KMS-11 (cell line): ENCODE measurements at regions not wholly inside any gene's neighbourhood (a gene's known extent, or its start where the extent isn't known, plus 50 kb on each side); places are given as distances from the start of the nearest gene placed in this dataset.

Source experiments
- H2AFZ ChIP-seq: fragments of 200-600 bp; sonication (generic); 2 replicates; pipeline ENCODE4 v1.6.1; 2016; ENCODE audit warnings: antibody characterized with exemption, mixed run types, low read depth
- H3K27ac ChIP-seq: fragments of 200-600 bp; sonication (generic); 2 replicates; pipeline ENCODE4 v1.6.1; 2016; ENCODE audit warnings: mild to moderate bottlenecking, mixed run types
- H3K27me3 ChIP-seq: fragments of 200-600 bp; sonication (generic); 2 replicates; pipeline ENCODE4 v1.6.1; 2017; ENCODE audit warnings: mild to moderate bottlenecking, low read depth, mixed run types, moderate library complexity; ENCODE audit not compliant: insufficient read depth
- H3K36me3 ChIP-seq: fragments of 200-600 bp; sonication (generic); 2 replicates; pipeline ENCODE4 v1.6.1; 2017; ENCODE audit warnings: mild to moderate bottlenecking, mixed run types; ENCODE audit not compliant: insufficient read depth
- H3K4me1 ChIP-seq: fragments of 200-600 bp; sonication (generic); 2 replicates; pipeline ENCODE4 v1.6.1; 2016; ENCODE audit warnings: mild to moderate bottlenecking, low read depth, mixed run types; ENCODE audit not compliant: poor library complexity, severe bottlenecking
- H3K4me2 ChIP-seq: fragments of 200-600 bp; sonication (generic); 2 replicates; pipeline ENCODE4 v1.7.0; 2016; ENCODE audit warnings: mild to moderate bottlenecking, mixed run types
- H3K4me3 ChIP-seq: fragments of 200-600 bp; sonication (generic); IDR thresholded peaks from 2 replicates; pipeline ENCODE4 v1.6.1; 2017; ENCODE audit warnings: low read depth, low read length, mixed read lengths; ENCODE audit not compliant: insufficient read depth
- H3K79me2 ChIP-seq: fragments of 200-600 bp; sonication (generic); 2 replicates; pipeline ENCODE4 v1.6.1; 2016; ENCODE audit warnings: low read depth, mixed run types; ENCODE audit not compliant: insufficient read depth
- H3K9ac ChIP-seq: fragments of 200-600 bp; sonication (generic); 2 replicates; pipeline ENCODE4 v1.6.1; 2016; ENCODE audit warnings: mild to moderate bottlenecking, mixed run types
- H4K20me1 ChIP-seq: fragments of 200-600 bp; sonication (generic); 2 replicates; pipeline ENCODE4 v1.6.1; 2016; ENCODE audit warnings: mild to moderate bottlenecking, mixed run types; ENCODE audit not compliant: insufficient read depth
- TF ChIP-seq, protein P1 (sequence below): fragments of 200-600 bp; sonication (generic); conservative IDR thresholded peaks from 2 replicates; pipeline ENCODE4 v1.6.1; 2017; ENCODE audit warnings: low read depth, mild to moderate bottlenecking, antibody characterized with exemption, low read length, moderate library complexity, mixed read lengths

DNA sequence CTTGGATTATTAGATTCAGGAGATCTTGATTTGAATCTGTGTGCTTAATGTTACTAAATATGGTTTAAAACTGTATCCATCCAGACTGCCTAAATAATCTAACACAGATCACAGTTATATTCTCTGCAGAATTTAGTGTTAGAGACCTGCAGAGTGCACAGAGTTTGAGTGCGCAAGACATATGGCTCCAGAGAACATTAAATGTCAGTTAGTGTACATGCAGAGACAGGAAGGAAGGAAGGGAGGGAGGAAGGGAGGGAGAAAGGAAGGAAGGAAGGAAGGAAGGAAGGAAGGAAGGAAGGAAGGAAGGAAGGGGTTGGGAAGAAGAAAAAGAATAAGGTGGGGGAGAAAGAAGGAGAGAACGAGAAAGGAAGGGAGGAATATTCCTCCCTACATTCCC, 210.0 kb upstream of the COX7C start:
- no peaks in the 10 kb centered on the region for H4K20me1 ChIP-seq

DNA sequence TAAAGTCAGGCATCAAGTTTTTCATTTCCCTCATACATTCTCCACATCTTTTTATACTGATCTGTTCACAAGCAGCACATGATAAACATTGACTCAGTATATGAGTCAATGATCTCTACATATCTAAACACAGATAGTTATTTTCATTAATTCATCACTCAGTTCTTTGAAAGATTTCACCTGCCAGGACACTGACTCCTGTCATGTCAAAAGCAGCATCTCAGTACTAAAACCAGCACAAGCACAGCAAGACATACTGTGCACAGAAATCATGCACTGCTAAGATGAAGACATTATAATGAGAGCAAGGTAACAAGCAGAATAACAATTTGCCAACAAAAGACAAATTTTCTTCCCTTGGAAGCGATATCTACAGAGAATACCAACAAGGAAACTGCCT, 206.1 kb upstream of the COX7C start:
- Histone ChIP-seq H3K27me3 (no peaks in the 10 kb centered on the region), H2AFZ (no peak overlapping the region), H3K4me3 (no peak overlapping the region), H3K9ac (no peak overlapping the region), H3K4me1 (no peaks in the 10 kb centered on the region), H3K4me2 (no peak overlapping the region), H4K20me1 (no peaks in the 10 kb centered on the region), H3K36me3 (no peaks in the 10 kb centered on the region), H3K27ac (no peak overlapping the region), H3K79me2 (no peaks in the 10 kb centered on the region)
- TF ChIP-seq, protein P1, sequence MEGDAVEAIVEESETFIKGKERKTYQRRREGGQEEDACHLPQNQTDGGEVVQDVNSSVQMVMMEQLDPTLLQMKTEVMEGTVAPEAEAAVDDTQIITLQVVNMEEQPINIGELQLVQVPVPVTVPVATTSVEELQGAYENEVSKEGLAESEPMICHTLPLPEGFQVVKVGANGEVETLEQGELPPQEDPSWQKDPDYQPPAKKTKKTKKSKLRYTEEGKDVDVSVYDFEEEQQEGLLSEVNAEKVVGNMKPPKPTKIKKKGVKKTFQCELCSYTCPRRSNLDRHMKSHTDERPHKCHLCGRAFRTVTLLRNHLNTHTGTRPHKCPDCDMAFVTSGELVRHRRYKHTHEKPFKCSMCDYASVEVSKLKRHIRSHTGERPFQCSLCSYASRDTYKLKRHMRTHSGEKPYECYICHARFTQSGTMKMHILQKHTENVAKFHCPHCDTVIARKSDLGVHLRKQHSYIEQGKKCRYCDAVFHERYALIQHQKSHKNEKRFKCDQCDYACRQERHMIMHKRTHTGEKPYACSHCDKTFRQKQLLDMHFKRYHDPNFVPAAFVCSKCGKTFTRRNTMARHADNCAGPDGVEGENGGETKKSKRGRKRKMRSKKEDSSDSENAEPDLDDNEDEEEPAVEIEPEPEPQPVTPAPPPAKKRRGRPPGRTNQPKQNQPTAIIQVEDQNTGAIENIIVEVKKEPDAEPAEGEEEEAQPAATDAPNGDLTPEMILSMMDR = no peak

More for the DNA sequence above, 210.0 kb upstream of the COX7C start:
- TF ChIP-seq, protein P1 = no peak
- no peaks in the 10 kb centered on the region for H3K79me2 ChIP-seq
- H3K4me1 ChIP-seq = no peaks in the 10 kb centered on the region
- H3K27me3 ChIP-seq = no peaks in the 10 kb centered on the region
- no peak overlapping the region for H3K27ac ChIP-seq
- no peak overlapping the region for H3K4me3 ChIP-seq
- H3K36me3 ChIP-seq = no peaks in the 10 kb centered on the region
- H3K4me2 ChIP-seq = no peak overlapping the region
- no peak overlapping the region for H3K9ac ChIP-seq
- H2AFZ ChIP-seq = no peak overlapping the region

DNA sequence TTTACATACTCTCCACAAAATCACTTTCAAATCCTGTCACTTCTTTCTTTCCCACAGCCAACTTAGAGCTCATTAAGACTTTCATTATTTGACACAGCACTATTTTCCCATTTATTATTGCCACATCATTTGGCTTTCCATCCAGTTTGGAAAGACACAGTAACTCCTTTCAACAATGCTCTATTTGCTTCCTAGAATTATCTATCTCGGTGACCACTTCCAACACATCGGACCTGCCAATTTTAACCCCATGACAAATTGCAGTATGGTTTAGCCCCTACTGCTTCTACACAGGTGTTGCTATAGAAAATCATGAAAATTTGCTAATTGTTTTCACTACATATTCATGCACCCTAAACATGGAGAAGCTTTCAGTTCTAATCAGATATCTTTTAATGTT, 190.6 kb upstream of the COX7C start:
- TF ChIP-seq, protein P1 = no peak
- no peak overlapping the region for H3K9ac ChIP-seq
- H4K20me1 ChIP-seq = no peaks in the 10 kb centered on the region
- no peaks in the 10 kb centered on the region for H3K4me1 ChIP-seq
- no peak overlapping the region for H3K4me3 ChIP-seq
- H3K79me2 ChIP-seq = no peaks in the 10 kb centered on the region
- H3K27ac ChIP-seq = no peak overlapping the region
- no peaks in the 10 kb centered on the region for H3K27me3 ChIP-seq
- no peaks in the 10 kb centered on the region for H3K36me3 ChIP-seq
- no peak overlapping the region for H3K4me2 ChIP-seq
- no peak overlapping the region for H2AFZ ChIP-seq

DNA sequence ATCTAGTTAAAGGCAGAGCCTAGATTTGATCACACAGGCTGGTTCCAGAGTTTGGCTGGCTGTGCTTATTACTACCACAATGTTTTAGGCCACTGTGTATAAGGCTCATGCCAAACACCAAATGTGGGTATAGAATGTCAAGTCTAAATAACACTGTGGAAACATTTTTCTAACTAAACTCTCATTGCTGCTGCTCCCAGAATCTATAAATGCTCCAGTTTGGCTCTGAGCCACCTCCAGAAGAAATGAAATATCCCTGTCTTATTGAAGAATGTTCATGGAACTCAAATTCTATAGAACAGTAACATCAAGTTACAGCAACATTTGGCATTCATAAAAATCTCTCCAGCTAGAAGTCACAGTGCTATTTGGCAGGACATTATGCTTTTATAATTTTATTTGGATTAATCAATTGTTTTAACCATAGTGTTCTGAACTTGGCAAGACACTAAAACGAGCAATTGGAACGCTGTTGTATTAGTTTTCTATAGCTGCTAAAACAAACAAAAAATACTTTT, 178.1 kb upstream of the COX7C start:
- H3K27ac ChIP-seq = no peak overlapping the region
- TF ChIP-seq, protein P1 = no peak
- H3K27me3 ChIP-seq = no peaks in the 10 kb centered on the region
- H3K4me1 ChIP-seq = no peaks in the 10 kb centered on the region
- H3K4me3 ChIP-seq = no peak overlapping the region
- H3K79me2 ChIP-seq = no peaks in the 10 kb centered on the region
- H3K4me2 ChIP-seq = no peak overlapping the region
- H2AFZ ChIP-seq = no peak overlapping the region
- H4K20me1 ChIP-seq = no peaks in the 10 kb centered on the region
- no peak overlapping the region for H3K9ac ChIP-seq
- H3K36me3 ChIP-seq = no peaks in the 10 kb centered on the region
